GM12865 (cell line): ENCODE measurements at regions not wholly inside any gene's neighbourhood (a gene's known extent, or its start where the extent isn't known, plus 50 kb on each side); places are given as distances from the start of the nearest gene placed in this dataset.
A peak's percentile ranks its signal among the peaks of the same experiment; 100 is the strongest.

ENCODE experiments used
- DNase-seq: peaks from one replicate; pipeline ENCODE4 v3.0.0; 2010; ENCODE audit warnings: low read depth
- H3K4me3 ChIP-seq: 2 replicates; pipeline ENCODE4 v1.5.1; 2011; ENCODE audit warnings: mild to moderate bottlenecking, low read depth, low read length, control low read depth
- CTCF ChIP-seq: IDR thresholded peaks from 2 replicates; pipeline ENCODE4 v1.5.1; 2011; ENCODE audit warnings: low read length, control low read depth, low read depth, inconsistent platforms; ENCODE audit not compliant: insufficient read depth; ENCODE audit errors: missing control alignments

DNA sequence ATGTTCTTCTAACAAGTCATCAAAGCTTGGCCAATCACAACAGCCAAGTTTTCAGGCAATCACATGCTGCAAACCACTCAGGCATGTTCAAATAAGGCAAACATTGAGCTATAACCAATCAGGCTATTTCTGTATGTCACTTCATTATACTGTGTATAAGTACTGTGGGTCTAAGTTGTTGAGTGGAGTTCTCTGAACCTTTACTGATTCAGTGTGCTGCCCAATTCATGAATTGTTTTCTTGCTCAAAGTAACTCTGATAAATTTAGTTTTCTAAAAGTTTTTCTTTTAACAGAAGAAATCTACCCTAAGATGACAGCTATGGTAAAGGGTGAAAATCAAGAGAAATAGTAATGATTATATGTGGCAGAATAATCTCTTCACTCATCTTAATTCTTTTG is 805.4 kb upstream of the NUDT12 start:
- no peak for DNase-seq
- H3K4me3 ChIP-seq = no peak overlapping the region
- no peak for TF ChIP-seq CTCF

- DNase-seq = peak; percentile 50
- peak overlapping the region; percentile 57 for H3K4me3 ChIP-seq
- no peak for TF ChIP-seq CTCF
Observed at GRCh38 chr5:104363567-104363966, 801.0 kb upstream of the NUDT12 start.

GRCh38 chr5:104361932-104362331 is 799.3 kb upstream of the NUDT12 start:
- H3K4me3 ChIP-seq = no peak overlapping the region
- TF ChIP-seq CTCF = no peak
- peak; percentile 29 for DNase-seq

DNA sequence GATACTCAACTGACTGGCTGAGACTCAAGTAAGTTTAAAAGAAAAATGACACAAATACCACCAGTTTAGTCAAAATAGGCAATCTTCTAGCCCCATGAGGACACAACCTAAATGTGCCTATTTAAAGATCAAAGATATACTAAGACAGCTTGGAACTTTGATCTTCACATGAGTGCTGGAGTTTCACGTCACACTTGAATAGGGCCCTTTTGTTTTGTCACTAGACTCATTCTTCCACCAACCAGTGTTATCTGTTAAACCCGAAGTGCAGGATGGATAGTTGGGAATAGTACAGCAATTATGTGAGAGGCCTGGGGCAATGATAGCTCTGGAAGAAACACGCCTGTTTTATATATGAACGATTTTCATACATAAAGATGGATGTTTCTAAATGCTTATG is 792.8 kb upstream of the NUDT12 start:
- DNase-seq = no peak
- H3K4me3 ChIP-seq = no peak overlapping the region
- no peak for TF ChIP-seq CTCF

DNA sequence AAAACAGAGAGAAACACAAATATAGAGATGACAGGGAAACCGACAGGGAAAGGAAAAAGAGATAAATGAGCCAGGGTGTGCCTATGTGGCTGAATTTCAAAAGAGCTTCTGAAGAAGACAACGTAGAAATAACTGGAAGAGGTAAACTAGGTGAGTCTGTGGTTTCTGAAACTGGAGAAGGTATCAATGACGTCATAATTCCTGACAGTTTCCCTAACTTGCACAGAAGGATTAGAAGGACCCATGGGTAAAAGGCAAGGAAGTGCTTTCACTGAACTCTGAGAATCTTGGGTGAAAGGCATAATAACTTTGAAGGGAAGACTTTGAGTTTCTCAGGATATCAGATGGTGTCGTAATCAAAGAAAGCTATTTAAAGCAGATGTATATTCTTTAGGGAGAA is 790.8 kb upstream of the NUDT12 start:
- TF ChIP-seq CTCF = no peak
- no peak overlapping the region for H3K4me3 ChIP-seq
- DNase-seq = no peak

DNA sequence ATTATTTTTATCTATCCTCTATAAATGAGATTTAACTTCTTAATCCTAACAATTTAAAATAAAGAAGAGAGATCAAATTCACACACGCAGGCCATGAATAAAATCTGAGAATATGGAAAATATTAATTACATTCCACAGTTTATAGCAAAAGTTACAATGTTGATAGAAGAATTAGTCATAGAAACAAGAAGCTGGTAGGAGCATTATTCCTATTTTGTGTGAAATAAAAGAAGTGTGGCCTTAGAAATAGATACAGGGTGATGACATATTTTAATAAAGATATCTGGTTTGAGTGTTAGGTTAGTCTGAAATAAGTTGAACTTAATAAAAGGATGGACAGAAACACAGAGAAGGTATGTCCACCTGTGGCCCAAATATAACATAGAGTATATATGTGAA is 790.4 kb upstream of the NUDT12 start:
- DNase-seq = no peak
- no peak for TF ChIP-seq CTCF
- H3K4me3 ChIP-seq = no peak overlapping the region

DNA sequence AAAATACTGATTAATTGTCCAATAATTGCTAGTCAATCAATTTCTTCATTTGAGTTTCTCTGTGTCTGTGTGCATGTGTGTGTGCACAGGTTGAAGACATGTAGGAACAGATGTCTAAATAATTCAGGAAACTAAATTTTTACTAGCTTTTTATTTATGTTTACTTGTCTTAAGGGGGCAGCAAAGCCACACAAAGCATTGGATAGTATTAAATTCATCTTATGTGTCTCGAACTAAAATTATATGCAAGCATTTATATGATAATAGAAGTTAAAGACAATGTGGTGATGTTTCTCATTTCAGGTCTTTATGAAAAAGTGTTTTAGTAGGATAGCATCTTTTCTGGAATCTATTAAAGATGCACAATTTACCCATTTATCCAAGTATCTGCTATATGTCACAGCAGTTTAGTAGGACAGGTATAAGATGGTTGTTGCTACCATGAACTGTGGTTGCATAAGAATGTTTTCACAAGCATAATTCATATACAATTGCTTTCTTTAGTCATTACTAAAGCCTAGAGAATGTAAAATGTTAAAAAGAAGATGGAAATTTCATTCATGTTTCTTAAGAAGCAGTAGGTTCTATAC is 784.6 kb upstream of the NUDT12 start:
- TF ChIP-seq CTCF = peak; percentile 23
- peak; percentile 54 for DNase-seq
- no peak overlapping the region for H3K4me3 ChIP-seq
